ENCODE measurements at regions not wholly inside any gene's neighbourhood (a gene's known extent, or its start where the extent isn't known, plus 50 kb on each side); places are given as distances from the start of the nearest gene placed in this dataset.

DNA sequence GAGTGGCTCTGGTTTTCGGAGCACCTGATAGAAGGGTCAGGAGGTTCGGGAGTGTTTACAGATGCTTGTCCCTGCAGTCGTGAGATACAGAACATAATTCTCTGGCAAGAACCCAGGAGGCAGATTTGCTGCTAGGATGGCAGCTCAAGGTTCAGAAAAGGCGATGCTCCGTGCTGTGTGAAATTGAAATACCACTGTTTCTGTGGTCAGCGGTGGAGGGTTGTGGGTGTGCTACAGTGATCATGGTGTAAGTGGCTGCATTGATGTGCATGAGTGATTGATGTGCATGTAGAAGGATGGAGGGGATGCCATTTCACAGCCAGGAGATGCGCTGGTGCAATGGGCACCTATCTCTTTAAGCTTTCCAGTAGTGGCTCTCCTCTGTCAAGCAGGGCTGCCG, 322.1 kb downstream of the GALR1 start:
- TF ChIP-seq, protein P1, sequence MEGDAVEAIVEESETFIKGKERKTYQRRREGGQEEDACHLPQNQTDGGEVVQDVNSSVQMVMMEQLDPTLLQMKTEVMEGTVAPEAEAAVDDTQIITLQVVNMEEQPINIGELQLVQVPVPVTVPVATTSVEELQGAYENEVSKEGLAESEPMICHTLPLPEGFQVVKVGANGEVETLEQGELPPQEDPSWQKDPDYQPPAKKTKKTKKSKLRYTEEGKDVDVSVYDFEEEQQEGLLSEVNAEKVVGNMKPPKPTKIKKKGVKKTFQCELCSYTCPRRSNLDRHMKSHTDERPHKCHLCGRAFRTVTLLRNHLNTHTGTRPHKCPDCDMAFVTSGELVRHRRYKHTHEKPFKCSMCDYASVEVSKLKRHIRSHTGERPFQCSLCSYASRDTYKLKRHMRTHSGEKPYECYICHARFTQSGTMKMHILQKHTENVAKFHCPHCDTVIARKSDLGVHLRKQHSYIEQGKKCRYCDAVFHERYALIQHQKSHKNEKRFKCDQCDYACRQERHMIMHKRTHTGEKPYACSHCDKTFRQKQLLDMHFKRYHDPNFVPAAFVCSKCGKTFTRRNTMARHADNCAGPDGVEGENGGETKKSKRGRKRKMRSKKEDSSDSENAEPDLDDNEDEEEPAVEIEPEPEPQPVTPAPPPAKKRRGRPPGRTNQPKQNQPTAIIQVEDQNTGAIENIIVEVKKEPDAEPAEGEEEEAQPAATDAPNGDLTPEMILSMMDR (conservative IDR thresholded peaks at IDR 0.05; ENCODE audit: low read depth, low read length): no peak
- TF ChIP-seq EZH2 (IDR thresholded peaks at IDR 0.05; ENCODE audit: borderline replicate concordance, low read depth, low read length, poor library complexity, severe bottlenecking): no peak
